ENCODE measurements at regions not wholly inside any gene's neighbourhood (a gene's known extent, or its start where the extent isn't known, plus 50 kb on each side); places are given as distances from the start of the nearest gene placed in this dataset.

- Histone ChIP-seq H3K27me3 (no peaks in the 10 kb centered on the region), H3K36me3 (no peaks in the 10 kb centered on the region), H3K4me1 (no peaks in the 10 kb centered on the region), H3K9me3 (no peaks in the 10 kb centered on the region), H3K27ac (no peak overlapping the region), H3K4me3 (replicated peaks in 1 of 3) (no peak overlapping the region)
- no peak for DNase-seq
- intact Hi-C loops (cut with DNase I) = no loop called here
- TF ChIP-seq CTCF (IDR thresholded peaks at IDR 0.05) (no peak), POLR2A (IDR thresholded peaks at IDR 0.05) (no peak)
- WGBS, 2 donors = 83 to 88% methylated on average over 4 of the region's 4 CpGs
Observed at GRCh38 chr5:118044169-118044568, 944.2 kb downstream of the DTWD2 start.

GRCh38 chr5:118043531-118043930 is 944.8 kb downstream of the DTWD2 start:
- H3K27me3 ChIP-seq = no peaks in the 10 kb centered on the region
- no peak overlapping the region for H3K4me3 ChIP-seq (replicated peaks in 1 of 3)
- no peaks in the 10 kb centered on the region for H3K4me1 ChIP-seq
- no peak for TF ChIP-seq CTCF (IDR thresholded peaks at IDR 0.05)
- TF ChIP-seq POLR2A (IDR thresholded peaks at IDR 0.05) = no peak
- no peak for DNase-seq
- H3K27ac ChIP-seq = no peak overlapping the region
- intact Hi-C loops (cut with DNase I) = no loop called here
- no peaks in the 10 kb centered on the region for H3K9me3 ChIP-seq
- no peaks in the 10 kb centered on the region for H3K36me3 ChIP-seq

- TF ChIP-seq POLR2A (IDR thresholded peaks at IDR 0.05) = no peak
- no peak for TF ChIP-seq CTCF (IDR thresholded peaks at IDR 0.05)
- intact Hi-C loops (cut with DNase I) = no loop called here
- peaks cover 3% of the 10 kb centered on the region for H3K9me3 ChIP-seq
- no peak overlapping the region for H3K27ac ChIP-seq
- no peaks in the 10 kb centered on the region for H3K4me1 ChIP-seq
- 71 to 72% methylated on average over 2 of the region's 2 CpGs for WGBS, 2 donors
- no peak overlapping the region for H3K4me3 ChIP-seq (replicated peaks in 1 of 3)
- DNase-seq = no peak
- H3K27me3 ChIP-seq = no peaks in the 10 kb centered on the region
- H3K36me3 ChIP-seq = no peaks in the 10 kb centered on the region
Observed at GRCh38 chr5:118042076-118042475, 946.3 kb downstream of the DTWD2 start.

- no peak for DNase-seq
- peaks cover 3% of the 10 kb centered on the region for H3K9me3 ChIP-seq
- no peaks in the 10 kb centered on the region for H3K36me3 ChIP-seq
- TF ChIP-seq CTCF (IDR thresholded peaks at IDR 0.05) (no peak), POLR2A (IDR thresholded peaks at IDR 0.05) (no peak)
- H3K27ac ChIP-seq = no peak overlapping the region
- no peaks in the 10 kb centered on the region for H3K4me1 ChIP-seq
- no peaks in the 10 kb centered on the region for H3K27me3 ChIP-seq
- intact Hi-C loops (cut with DNase I) = no loop called here
- 70 to 83% methylated on average over 1 of the region's 1 CpG for WGBS, 2 donors
- H3K4me3 ChIP-seq (replicated peaks in 1 of 3) = no peak overlapping the region
Observed at GRCh38 chr5:118040496-118040895, 947.9 kb downstream of the DTWD2 start.

- no peaks in the 10 kb centered on the region for H3K36me3 ChIP-seq
- H3K27ac ChIP-seq = no peak overlapping the region
- peaks cover 3% of the 10 kb centered on the region for H3K9me3 ChIP-seq
- WGBS, 2 donors = 91 to 100% methylated on average over 11 to 16 of the region's 31 CpGs
- no peaks in the 10 kb centered on the region for H3K4me1 ChIP-seq
- DNase-seq = no peak
- H3K4me3 ChIP-seq (replicated peaks in 1 of 3) = no peak overlapping the region
- H3K27me3 ChIP-seq = no peaks in the 10 kb centered on the region
- no peak for TF ChIP-seq CTCF (IDR thresholded peaks at IDR 0.05)
- intact Hi-C loops (cut with DNase I) = no loop called here
Observed at GRCh38 chr5:118033686-118034338, 954.5 kb downstream of the DTWD2 start.

All from thyroid gland (tissue), 4 donors.